Lung (tissue), 11 donors: ENCODE measurements at regions not wholly inside any gene's neighbourhood (a gene's known extent, or its start where the extent isn't known, plus 50 kb on each side); places are given as distances from the start of the nearest gene placed in this dataset.

Experiments used
- ATAC-seq: fragments of 200-7000 bp; cut with Tn5 transposase; one replicate; pipeline ENCODE4 v1.9.1; 2020; ENCODE audit warnings: moderate number of reproducible peaks; ENCODE audit not compliant: insufficient read depth, low FRiP score
- DNase-seq, 3 donors: peaks; one replicate each; pipeline ENCODE4 v3.0.0-alpha.2; 2013 to 2017
- H3K27ac ChIP-seq, 2 donors: one replicate each; pipeline ENCODE4 v1.5.1; 2013; ENCODE audit warnings: mild to moderate bottlenecking in 2 of 2, moderate library complexity in 2 of 2, control low read depth in 1 of 2, inconsistent platforms in 1 of 2, low read depth in 1 of 2, low read length in 1 of 2
- H3K27me3 ChIP-seq, 3 donors: one replicate each; pipeline ENCODE4 v1.5.1; 2013; ENCODE audit warnings: low read length in 2 of 3; ENCODE audit not compliant: control insufficient read depth in 3 of 3, insufficient read depth in 3 of 3
- H3K36me3 ChIP-seq, 4 donors: one replicate each; pipeline ENCODE4 v1.5.1; 2013; ENCODE audit warnings: low read length in 4 of 4, mild to moderate bottlenecking in 1 of 4, moderate library complexity in 1 of 4; ENCODE audit not compliant: control insufficient read depth in 4 of 4, insufficient read depth in 4 of 4
- H3K4me1 ChIP-seq, 5 donors: one replicate each; pipeline ENCODE4 v1.5.1; 2013; ENCODE audit warnings: low read length in 5 of 5, mild to moderate bottlenecking in 2 of 5, moderate library complexity in 1 of 5; ENCODE audit not compliant: control insufficient read depth in 5 of 5, insufficient read depth in 5 of 5
- H3K4me3 ChIP-seq: one replicate; pipeline ENCODE4 v1.5.1; 2013; ENCODE audit warnings: mild to moderate bottlenecking, control low read depth, moderate library complexity
- H3K9ac ChIP-seq, 2 donors: one replicate each; pipeline ENCODE4 v1.5.1; 2013; ENCODE audit warnings: low read length in 2 of 2, control low read depth in 1 of 2; ENCODE audit not compliant: insufficient read depth in 1 of 2
- H3K9me3 ChIP-seq, 4 donors: one replicate each; pipeline ENCODE4 v1.5.1; 2013; ENCODE audit warnings: low read length in 3 of 4, mild to moderate bottlenecking in 1 of 4, moderate library complexity in 1 of 4; ENCODE audit not compliant: control insufficient read depth in 4 of 4, insufficient read depth in 3 of 4
- CTCF ChIP-seq: IDR thresholded peaks from 2 replicates; pipeline ENCODE4 v1.5.1; 2012; ENCODE audit warnings: mild to moderate bottlenecking; ENCODE audit errors: control extremely low read depth, extremely low read depth
- WGBS, 2 donors: extraction: QIAGEN DNeasy Blood & Tissue Kit; methylation state at CpG; one replicate each; pipeline ENCODE4 v1.1.7; 2013; 5-methylcytosine and 5-hydroxymethylcytosine counted together
- donor health status: control.
- donor health status: control.
- donor health status: Bipolar disorder and iron deficiency.
- donor health status: healthy.
- donor health status: DM: yes; HTN: yes; CAD: no.

- no peak for ATAC-seq
- H3K27ac ChIP-seq: no peak overlapping the region
- no peak overlapping the region for H3K4me3 ChIP-seq
- no peak for DNase-seq
- 85 to 93% methylated on average over 7 of the region's 7 CpGs for WGBS, 2 donors
- H3K9ac ChIP-seq: no peak overlapping the region
- no peak for TF ChIP-seq CTCF
- no peaks in the 10 kb centered on the region for H3K36me3 ChIP-seq
- H3K9me3 ChIP-seq: peaks cover 0 to 2% (median 0%) of the 10 kb centered on the region in 4 donors
- no peaks in the 10 kb centered on the region for H3K4me1 ChIP-seq
- H3K27me3 ChIP-seq: no peaks in the 10 kb centered on the region
These were observed 473.1 kb upstream of the FANCL start for GRCh38 chr2:58714238-58714637.

- 72 to 79% methylated on average over 8 of the region's 8 CpGs for WGBS, 2 donors
- Histone ChIP-seq H3K4me1 (no peaks in the 10 kb centered on the region), H3K27me3 (no peaks in the 10 kb centered on the region), H3K9ac (no peak overlapping the region), H3K27ac (no peak overlapping the region), H3K36me3 (no peaks in the 10 kb centered on the region), H3K9me3 (peaks cover 0 to 2% (median 0%) of the 10 kb centered on the region in 4 donors), H3K4me3 (no peak overlapping the region)
- TF ChIP-seq CTCF: no peak
- no peak for ATAC-seq
- DNase-seq: peak; percentile 59 to 77 (median 71)
These were observed 469.7 kb upstream of the FANCL start for GRCh38 chr2:58710795-58711279.

GRCh38 chr2:58709687-58710354 lies 468.7 kb upstream of the FANCL start:
- TF ChIP-seq CTCF: no peak

More at GRCh38 chr2:58709687-58710354, 468.7 kb upstream of the FANCL start:
- DNase-seq (no peak), ATAC-seq (no peak)
- H3K4me3 ChIP-seq: no peak overlapping the region
- 75 to 86% methylated on average over 1 of the region's 1 CpG for WGBS, 2 donors
- H3K9ac ChIP-seq: no peak overlapping the region
- no peaks in the 10 kb centered on the region for H3K4me1 ChIP-seq
- no peak overlapping the region for H3K27ac ChIP-seq
- no peaks in the 10 kb centered on the region for H3K36me3 ChIP-seq
- peaks cover 0 to 2% (median 0%) of the 10 kb centered on the region in 4 donors for H3K9me3 ChIP-seq
- H3K27me3 ChIP-seq: no peaks in the 10 kb centered on the region
